Upper lobe of right lung (tissue), 1 donor: ENCODE measurements at regions not wholly inside any gene's neighbourhood (a gene's known extent, or its start where the extent isn't known, plus 50 kb on each side); places are given as distances from the start of the nearest gene placed in this dataset.

Experiments used
- ATAC-seq: fragments of 200-7000 bp; cut with Tn5 transposase; one replicate; pipeline ENCODE4 v1.9.1; 2020; ENCODE audit warnings: mild to moderate bottlenecking, moderate library complexity
- DNase-seq: peaks from one replicate; pipeline ENCODE4 v3.0.0-alpha.2; 2020
- H3K27ac ChIP-seq: fragments of 200-600 bp; one replicate; pipeline ENCODE4 v1.8.0; 2022
- H3K27me3 ChIP-seq: fragments of 200-600 bp; one replicate; pipeline ENCODE4 v1.8.0; 2022; ENCODE audit warnings: mild to moderate bottlenecking
- H3K36me3 ChIP-seq: fragments of 200-600 bp; one replicate; pipeline ENCODE4 v1.8.0; 2022
- H3K4me1 ChIP-seq: fragments of 200-600 bp; one replicate; pipeline ENCODE4 v1.8.0; 2022
- H3K4me3 ChIP-seq: fragments of 200-600 bp; one replicate; pipeline ENCODE4 v1.8.0; 2022; ENCODE audit warnings: mild to moderate bottlenecking
- H3K9me3 ChIP-seq: fragments of 200-600 bp; one replicate; pipeline ENCODE4 v1.8.0; 2022
- CTCF ChIP-seq: fragments of 200-600 bp; IDR thresholded peaks from one replicate; pipeline ENCODE4 v1.8.0; 2022; ENCODE audit warnings: antibody characterized with exemption
- intact Hi-C: fragments of 100-400 bp; cut with DNase I; formaldehyde crosslinking; loops from one replicate; pipeline ENCODE4 v1.11.0; 2022
- donor health status: DM: no; HTN: yes; CAD: no; lungs with severe emphysema.

GRCh38 chr2:62361964-62362363 lies 144.0 kb downstream of the TMEM17 start:
- Histone ChIP-seq H3K36me3 (no peaks in the 10 kb centered on the region), H3K9me3 (no peaks in the 10 kb centered on the region), H3K4me1 (no peaks in the 10 kb centered on the region), H3K4me3 (no peak overlapping the region), H3K27ac (no peak overlapping the region), H3K27me3 (no peaks in the 10 kb centered on the region)
- TF ChIP-seq CTCF: no peak
- intact Hi-C loops: no loop called here
- DNase-seq (no peak), ATAC-seq (no peak)

- no peaks in the 10 kb centered on the region for H3K27me3 ChIP-seq
- no peak for TF ChIP-seq CTCF
- no peaks in the 10 kb centered on the region for H3K4me1 ChIP-seq
- ATAC-seq (no peak), DNase-seq (no peak)
- H3K27ac ChIP-seq: no peak overlapping the region
- no peaks in the 10 kb centered on the region for H3K36me3 ChIP-seq
- no peak overlapping the region for H3K4me3 ChIP-seq
- intact Hi-C loops: no loop called here
- no peaks in the 10 kb centered on the region for H3K9me3 ChIP-seq
Observed at GRCh38 chr2:62354771-62355561, 151.0 kb downstream of the TMEM17 start.

GRCh38 chr2:62352031-62352430 lies 154.0 kb downstream of the TMEM17 start:
- H3K4me1 ChIP-seq: no peaks in the 10 kb centered on the region
- H3K9me3 ChIP-seq: no peaks in the 10 kb centered on the region
- intact Hi-C loops: no loop called here
- TF ChIP-seq CTCF: no peak
- ATAC-seq (no peak), DNase-seq (no peak)
- H3K27ac ChIP-seq: no peak overlapping the region
- no peaks in the 10 kb centered on the region for H3K36me3 ChIP-seq
- no peak overlapping the region for H3K4me3 ChIP-seq
- no peaks in the 10 kb centered on the region for H3K27me3 ChIP-seq

GRCh38 chr2:62349788-62350187 lies 153.9 kb downstream of the B3GNT2 start:
- intact Hi-C loops: no loop called here
- ATAC-seq (no peak), DNase-seq (no peak)
- Histone ChIP-seq H3K4me1 (no peaks in the 10 kb centered on the region), H3K36me3 (no peaks in the 10 kb centered on the region), H3K27ac (no peak overlapping the region), H3K9me3 (no peaks in the 10 kb centered on the region), H3K4me3 (no peak overlapping the region), H3K27me3 (no peaks in the 10 kb centered on the region)
- no peak for TF ChIP-seq CTCF

GRCh38 chr2:62348700-62349099 lies 152.8 kb downstream of the B3GNT2 start:
- Histone ChIP-seq H3K27me3 (no peaks in the 10 kb centered on the region), H3K36me3 (no peaks in the 10 kb centered on the region), H3K4me1 (no peaks in the 10 kb centered on the region), H3K9me3 (no peaks in the 10 kb centered on the region), H3K4me3 (no peak overlapping the region), H3K27ac (no peak overlapping the region)
- no peak for TF ChIP-seq CTCF
- intact Hi-C loops: no loop called here
- ATAC-seq (no peak), DNase-seq (no peak)
